Osteocyte (in vitro differentiated cells): ENCODE measurements at regions not wholly inside any gene's neighbourhood (a gene's known extent, or its start where the extent isn't known, plus 50 kb on each side); places are given as distances from the start of the nearest gene placed in this dataset.

ENCODE experiments used
- DNase-seq: peaks from one replicate; pipeline ENCODE4 v3.0.0; 2021; ENCODE audit warnings: mixed read lengths; ENCODE audit not compliant: unreplicated experiment; ENCODE audit errors: extremely low spot score
- H3K27ac Mint-ChIP-seq: one replicate; pipeline ENCODE4 v1.8.0; 2021; ENCODE audit warnings: mild to moderate bottlenecking, mixed read lengths; ENCODE audit not compliant: unreplicated experiment
- H3K27me3 Mint-ChIP-seq: one replicate; pipeline ENCODE4 v1.8.0; 2021; ENCODE audit warnings: mixed read lengths; ENCODE audit not compliant: unreplicated experiment
- H3K36me3 Mint-ChIP-seq: one replicate; pipeline ENCODE4 v1.8.0; 2021; ENCODE audit warnings: mixed read lengths; ENCODE audit not compliant: unreplicated experiment
- H3K4me1 Mint-ChIP-seq: one replicate; pipeline ENCODE4 v1.8.0; 2021; ENCODE audit warnings: mixed read lengths; ENCODE audit not compliant: unreplicated experiment
- H3K4me3 Mint-ChIP-seq: one replicate; pipeline ENCODE4 v1.8.0; 2021; ENCODE audit warnings: mild to moderate bottlenecking, moderate library complexity, mixed read lengths; ENCODE audit not compliant: unreplicated experiment
- H3K9me3 Mint-ChIP-seq: one replicate; pipeline ENCODE4 v1.8.0; 2021; ENCODE audit warnings: mixed read lengths; ENCODE audit not compliant: unreplicated experiment
- TF ChIP-seq, protein P1 (sequence below): fragments of 200-600 bp; sonication (generic); IDR thresholded peaks from 2 replicates; pipeline ENCODE4 v1.5.0; 2021; ENCODE audit warnings: antibody characterized with exemption, mild to moderate bottlenecking, moderate library complexity

DNA sequence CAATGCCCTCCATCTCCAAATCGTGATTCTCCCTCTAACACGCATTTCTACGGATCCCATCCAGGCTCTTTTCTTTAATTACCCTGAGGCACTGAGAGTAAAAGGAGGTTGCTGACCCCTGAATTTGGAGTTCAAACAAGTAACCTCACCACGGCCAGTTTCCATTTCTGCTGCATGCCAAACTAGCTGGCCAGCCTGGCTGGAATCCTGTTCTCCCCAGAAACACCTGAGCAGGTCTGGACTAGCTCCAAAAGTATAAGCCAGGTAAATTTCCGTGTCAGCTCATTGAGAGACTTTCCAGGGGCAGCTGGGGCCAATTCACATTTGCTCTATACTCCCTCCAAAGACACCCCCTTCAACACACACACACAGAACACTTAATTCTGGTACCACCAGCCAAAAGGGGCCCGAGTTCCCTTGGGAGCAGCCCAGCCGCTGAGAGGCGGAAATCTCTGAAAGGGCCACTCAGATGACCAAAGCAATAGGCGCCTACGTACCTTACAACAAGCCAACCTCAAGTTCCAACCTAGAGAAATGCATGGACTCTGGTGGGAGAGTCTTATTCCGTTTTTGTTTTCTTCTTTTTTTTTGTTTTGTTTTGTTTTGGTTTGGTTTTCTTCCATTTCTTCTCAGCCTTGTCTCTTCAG lies 131.4 kb downstream of the NDUFA12 start:
- Mint-ChIP-seq H3K27me3 (peaks cover 69% of the 10 kb centered on the region), H3K4me1 (peaks cover 11% of the 10 kb centered on the region), H3K9me3 (no peaks in the 10 kb centered on the region), H3K4me3 (no peak overlapping the region), H3K27ac (no peak overlapping the region), H3K36me3 (peaks cover 2% of the 10 kb centered on the region)
- TF ChIP-seq, protein P1, sequence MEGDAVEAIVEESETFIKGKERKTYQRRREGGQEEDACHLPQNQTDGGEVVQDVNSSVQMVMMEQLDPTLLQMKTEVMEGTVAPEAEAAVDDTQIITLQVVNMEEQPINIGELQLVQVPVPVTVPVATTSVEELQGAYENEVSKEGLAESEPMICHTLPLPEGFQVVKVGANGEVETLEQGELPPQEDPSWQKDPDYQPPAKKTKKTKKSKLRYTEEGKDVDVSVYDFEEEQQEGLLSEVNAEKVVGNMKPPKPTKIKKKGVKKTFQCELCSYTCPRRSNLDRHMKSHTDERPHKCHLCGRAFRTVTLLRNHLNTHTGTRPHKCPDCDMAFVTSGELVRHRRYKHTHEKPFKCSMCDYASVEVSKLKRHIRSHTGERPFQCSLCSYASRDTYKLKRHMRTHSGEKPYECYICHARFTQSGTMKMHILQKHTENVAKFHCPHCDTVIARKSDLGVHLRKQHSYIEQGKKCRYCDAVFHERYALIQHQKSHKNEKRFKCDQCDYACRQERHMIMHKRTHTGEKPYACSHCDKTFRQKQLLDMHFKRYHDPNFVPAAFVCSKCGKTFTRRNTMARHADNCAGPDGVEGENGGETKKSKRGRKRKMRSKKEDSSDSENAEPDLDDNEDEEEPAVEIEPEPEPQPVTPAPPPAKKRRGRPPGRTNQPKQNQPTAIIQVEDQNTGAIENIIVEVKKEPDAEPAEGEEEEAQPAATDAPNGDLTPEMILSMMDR: no peak
- no peak for DNase-seq

DNA sequence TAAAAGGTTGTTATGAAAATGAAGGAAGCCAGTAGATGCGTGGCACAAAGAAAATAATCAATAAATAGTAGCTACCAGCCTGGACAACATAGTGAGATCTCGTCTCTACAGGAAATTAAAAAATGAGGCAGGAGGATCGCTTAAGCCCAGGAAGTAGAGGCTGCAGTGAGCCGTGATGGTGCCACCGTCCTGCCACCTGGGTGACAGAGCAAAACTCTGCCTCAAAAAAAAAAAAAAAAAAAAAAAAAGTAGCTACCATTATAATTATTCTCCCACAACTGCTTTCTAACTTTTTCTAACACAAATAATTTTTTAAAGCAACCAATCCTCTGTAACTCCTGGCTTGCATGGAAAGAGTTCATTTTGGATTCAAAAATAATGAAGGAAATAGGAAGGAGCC lies 133.0 kb downstream of the NDUFA12 start:
- Mint-ChIP-seq H3K4me3 (no peak overlapping the region), H3K9me3 (no peaks in the 10 kb centered on the region), H3K27me3 (peaks cover 69% of the 10 kb centered on the region), H3K4me1 (peaks cover 11% of the 10 kb centered on the region), H3K27ac (no peak overlapping the region), H3K36me3 (peaks cover 2% of the 10 kb centered on the region)
- DNase-seq: no peak
- TF ChIP-seq, protein P1: no peak

DNA sequence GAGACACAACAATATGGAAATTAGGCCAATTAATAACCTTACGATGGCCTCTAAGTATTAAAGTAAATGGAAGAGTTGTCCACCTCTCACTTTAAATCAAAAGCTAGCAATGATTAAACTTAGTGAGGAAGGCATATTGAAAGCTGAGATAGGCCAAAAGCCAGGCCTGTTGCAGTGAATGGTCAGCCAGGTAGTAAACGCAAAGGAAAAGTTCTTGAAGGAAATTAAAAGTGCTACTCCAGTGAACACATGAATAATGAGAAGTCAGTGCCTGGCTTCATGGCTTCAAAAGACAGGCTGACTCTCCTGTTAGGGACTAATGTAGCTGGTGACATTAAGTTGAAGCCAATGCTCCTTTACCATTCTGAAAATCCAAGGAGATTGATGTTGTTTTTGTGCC lies 135.3 kb downstream of the NDUFA12 start:
- Mint-ChIP-seq H3K4me3 (no peak overlapping the region), H3K27me3 (peaks cover 68% of the 10 kb centered on the region), H3K27ac (no peak overlapping the region), H3K4me1 (peaks cover 3% of the 10 kb centered on the region), H3K36me3 (no peaks in the 10 kb centered on the region), H3K9me3 (peaks cover 3% of the 10 kb centered on the region)
- TF ChIP-seq, protein P1: no peak
- DNase-seq: no peak

DNA sequence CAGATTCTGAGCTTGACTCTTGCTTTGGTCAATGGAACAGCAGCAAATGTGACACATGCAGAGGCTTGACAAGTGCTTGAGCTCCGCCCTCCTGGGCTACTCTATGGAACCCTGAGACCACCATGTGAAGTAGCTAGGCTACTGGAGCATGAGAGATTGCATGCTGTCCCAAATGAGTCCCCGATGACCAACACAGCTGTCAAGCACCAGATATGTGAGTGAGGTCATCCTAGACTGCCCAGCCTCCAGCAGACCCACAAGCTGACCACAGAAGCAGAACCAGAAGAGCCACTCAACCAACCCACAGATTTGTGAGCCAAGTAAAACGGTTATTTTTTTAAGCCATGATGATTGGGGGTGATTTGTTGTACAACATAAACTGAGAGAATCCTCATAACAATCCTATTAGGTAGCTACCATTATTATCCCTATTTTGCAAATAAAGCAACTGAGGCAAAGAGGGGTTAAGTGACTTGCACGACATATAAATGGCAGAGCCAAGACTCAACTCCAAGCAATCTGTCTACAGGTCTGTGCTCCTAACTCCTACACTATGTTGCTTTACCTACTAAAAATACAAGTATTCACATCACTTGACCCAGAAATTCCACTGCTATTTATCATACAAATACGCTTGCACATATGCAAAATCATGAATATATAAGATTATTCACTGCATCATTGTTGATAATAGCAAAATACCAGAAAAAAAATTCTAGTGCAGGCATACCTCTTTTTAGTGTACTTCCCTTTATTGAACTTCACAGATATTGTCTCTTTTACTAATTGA lies 136.2 kb downstream of the NDUFA12 start:
- no peak overlapping the region for H3K4me3 Mint-ChIP-seq
- no peak overlapping the region for H3K27ac Mint-ChIP-seq
- H3K27me3 Mint-ChIP-seq: peaks cover 71% of the 10 kb centered on the region
- no peaks in the 10 kb centered on the region for H3K36me3 Mint-ChIP-seq
- peaks cover 3% of the 10 kb centered on the region for H3K9me3 Mint-ChIP-seq
- TF ChIP-seq, protein P1: no peak
- DNase-seq: no peak
- H3K4me1 Mint-ChIP-seq: no peaks in the 10 kb centered on the region

DNA sequence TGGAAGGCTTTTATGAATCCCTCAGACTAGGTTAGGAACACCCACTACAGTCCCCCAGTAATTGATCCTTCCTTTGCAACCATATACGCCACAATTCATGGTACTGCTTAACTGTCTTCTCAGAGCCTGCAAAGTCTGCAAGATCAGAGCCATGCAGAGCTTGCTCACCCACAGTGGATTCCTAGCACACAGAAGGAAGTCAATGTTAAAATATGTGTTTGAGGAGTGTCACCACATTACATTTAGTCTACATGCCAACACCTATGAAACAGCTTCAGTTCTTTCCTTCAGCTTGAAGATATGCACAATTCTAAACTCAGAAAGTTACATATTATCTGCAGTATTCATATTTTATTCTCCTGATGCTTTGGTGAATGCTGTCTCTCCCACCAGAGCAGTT lies 138.5 kb downstream of the NDUFA12 start:
- Mint-ChIP-seq H3K4me3 (no peak overlapping the region), H3K36me3 (no peaks in the 10 kb centered on the region), H3K27me3 (peaks cover 60% of the 10 kb centered on the region), H3K27ac (no peak overlapping the region), H3K9me3 (peaks cover 3% of the 10 kb centered on the region), H3K4me1 (no peaks in the 10 kb centered on the region)
- TF ChIP-seq, protein P1: no peak
- DNase-seq: no peak
